Nephron (organoid): ENCODE measurements at regions not wholly inside any gene's neighbourhood (a gene's known extent, or its start where the extent isn't known, plus 50 kb on each side); places are given as distances from the start of the nearest gene placed in this dataset.

Experiments used
- H3K27ac Mint-ChIP-seq, 3 experiments: 2 replicates each; pipeline ENCODE4 v1.8.0; 2020; ENCODE audit warnings: mixed read lengths in 3 of 3, mild to moderate bottlenecking in 2 of 3, moderate library complexity in 1 of 3
- H3K27me3 Mint-ChIP-seq: 2 replicates; pipeline ENCODE4 v1.8.0; 2021; ENCODE audit warnings: low read depth, mild to moderate bottlenecking, moderate library complexity, mixed read lengths
- H3K36me3 Mint-ChIP-seq: 2 replicates; pipeline ENCODE4 v1.8.0; 2020; ENCODE audit warnings: low read depth, mixed read lengths
- H3K4me1 Mint-ChIP-seq: 2 replicates; pipeline ENCODE4 v1.8.0; 2020; ENCODE audit warnings: mixed read lengths
- H3K4me3 Mint-ChIP-seq, 3 experiments: 2 replicates each; pipeline ENCODE4 v1.8.0; 2020; ENCODE audit warnings: mild to moderate bottlenecking in 3 of 3, mixed read lengths in 3 of 3, moderate library complexity in 2 of 3
- H3K9me3 Mint-ChIP-seq: 2 replicates; pipeline ENCODE4 v1.8.0; 2020; ENCODE audit warnings: mixed read lengths
- TF ChIP-seq, protein P1 (sequence below), 3 experiments: fragments of 200-600 bp; sonication (generic); IDR thresholded peaks; one replicate each; pipeline ENCODE4 v1.5.0; 2021; ENCODE audit warnings: antibody characterized with exemption in 3 of 3; ENCODE audit not compliant: unreplicated experiment in 3 of 3

- Mint-ChIP-seq H3K9me3 (no peaks in the 10 kb centered on the region), H3K27me3 (peaks cover 4% of the 10 kb centered on the region), H3K4me3 (no peak overlapping the region), H3K27ac (no peak overlapping the region), H3K4me1 (no peaks in the 10 kb centered on the region), H3K36me3 (no peaks in the 10 kb centered on the region)
- TF ChIP-seq, protein P1, sequence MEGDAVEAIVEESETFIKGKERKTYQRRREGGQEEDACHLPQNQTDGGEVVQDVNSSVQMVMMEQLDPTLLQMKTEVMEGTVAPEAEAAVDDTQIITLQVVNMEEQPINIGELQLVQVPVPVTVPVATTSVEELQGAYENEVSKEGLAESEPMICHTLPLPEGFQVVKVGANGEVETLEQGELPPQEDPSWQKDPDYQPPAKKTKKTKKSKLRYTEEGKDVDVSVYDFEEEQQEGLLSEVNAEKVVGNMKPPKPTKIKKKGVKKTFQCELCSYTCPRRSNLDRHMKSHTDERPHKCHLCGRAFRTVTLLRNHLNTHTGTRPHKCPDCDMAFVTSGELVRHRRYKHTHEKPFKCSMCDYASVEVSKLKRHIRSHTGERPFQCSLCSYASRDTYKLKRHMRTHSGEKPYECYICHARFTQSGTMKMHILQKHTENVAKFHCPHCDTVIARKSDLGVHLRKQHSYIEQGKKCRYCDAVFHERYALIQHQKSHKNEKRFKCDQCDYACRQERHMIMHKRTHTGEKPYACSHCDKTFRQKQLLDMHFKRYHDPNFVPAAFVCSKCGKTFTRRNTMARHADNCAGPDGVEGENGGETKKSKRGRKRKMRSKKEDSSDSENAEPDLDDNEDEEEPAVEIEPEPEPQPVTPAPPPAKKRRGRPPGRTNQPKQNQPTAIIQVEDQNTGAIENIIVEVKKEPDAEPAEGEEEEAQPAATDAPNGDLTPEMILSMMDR (IDR thresholded peaks at IDR 0.05; ENCODE audit: unreplicated experiment in 3 of 3), result no peak
Measured at GRCh38 chr5:56656846-56657726, 158.3 kb upstream of the MAP3K1 start.

GRCh38 chr5:56651893-56652292 lies 163.5 kb upstream of the MAP3K1 start:
- TF ChIP-seq, protein P1 (IDR thresholded peaks at IDR 0.05; ENCODE audit: unreplicated experiment in 3 of 3), result no peak
- Mint-ChIP-seq H3K27me3 (peaks cover 7% of the 10 kb centered on the region), H3K27ac (no peak overlapping the region), H3K4me3 (no peak overlapping the region), H3K36me3 (no peaks in the 10 kb centered on the region), H3K4me1 (peaks cover 8% of the 10 kb centered on the region), H3K9me3 (no peaks in the 10 kb centered on the region)

- TF ChIP-seq, protein P1 (IDR thresholded peaks at IDR 0.05; ENCODE audit: unreplicated experiment in 3 of 3), result no peak
- H3K4me3 Mint-ChIP-seq, result no peak overlapping the region
- H3K9me3 Mint-ChIP-seq, result no peaks in the 10 kb centered on the region
- no peaks in the 10 kb centered on the region for H3K36me3 Mint-ChIP-seq
- H3K27ac Mint-ChIP-seq, result no peak overlapping the region
- peaks cover 8% of the 10 kb centered on the region for H3K4me1 Mint-ChIP-seq
- peaks cover 7% of the 10 kb centered on the region for H3K27me3 Mint-ChIP-seq
Measured at GRCh38 chr5:56650386-56650785, 165.0 kb upstream of the MAP3K1 start.

- H3K36me3 Mint-ChIP-seq, result no peaks in the 10 kb centered on the region
- H3K4me3 Mint-ChIP-seq, result no peak overlapping the region
- H3K27me3 Mint-ChIP-seq, result peaks cover 7% of the 10 kb centered on the region
- H3K9me3 Mint-ChIP-seq, result no peaks in the 10 kb centered on the region
- TF ChIP-seq, protein P1 (IDR thresholded peaks at IDR 0.05; ENCODE audit: unreplicated experiment in 3 of 3), result no peak
- H3K27ac Mint-ChIP-seq, result peak overlapping the region in 1 of 3 experiments; percentile 12
- peaks cover 8% of the 10 kb centered on the region for H3K4me1 Mint-ChIP-seq
Measured at GRCh38 chr5:56649569-56649968, 165.8 kb upstream of the MAP3K1 start.

DNA sequence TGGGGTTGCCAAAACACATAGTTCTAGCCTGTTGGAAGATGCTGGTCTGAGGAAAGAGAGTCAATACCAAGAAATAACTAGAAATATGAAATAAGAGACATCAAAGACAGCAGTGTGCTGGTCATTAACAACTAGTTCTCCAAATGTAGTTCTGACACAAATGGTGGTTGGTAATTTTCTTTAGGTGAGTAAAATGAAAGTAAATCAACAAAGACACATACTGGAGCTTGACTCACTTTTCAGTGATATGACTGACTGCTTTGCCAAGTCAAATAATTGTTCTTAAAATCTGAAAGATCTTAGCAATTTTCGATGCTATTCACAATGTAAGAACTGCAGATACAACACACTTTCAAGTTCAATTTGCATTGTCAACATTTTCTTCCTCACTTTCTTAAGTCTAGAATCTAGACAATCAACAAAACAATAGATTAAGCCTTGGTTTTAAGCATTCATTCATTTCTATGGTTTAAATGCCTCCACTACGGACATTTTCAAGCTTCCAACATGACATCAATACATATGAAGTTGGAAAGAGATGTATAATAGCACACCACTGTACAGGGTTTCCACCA lies 166.8 kb upstream of the MAP3K1 start:
- TF ChIP-seq, protein P1 (IDR thresholded peaks at IDR 0.05; ENCODE audit: unreplicated experiment in 3 of 3), result no peak
- no peak overlapping the region for H3K4me3 Mint-ChIP-seq
- no peaks in the 10 kb centered on the region for H3K36me3 Mint-ChIP-seq
- H3K27me3 Mint-ChIP-seq, result peaks cover 7% of the 10 kb centered on the region
- H3K9me3 Mint-ChIP-seq, result no peaks in the 10 kb centered on the region
- H3K27ac Mint-ChIP-seq, result no peak overlapping the region
- peaks cover 8% of the 10 kb centered on the region for H3K4me1 Mint-ChIP-seq
